ENCODE measurements at regions not wholly inside any gene's neighbourhood (a gene's known extent, or its start where the extent isn't known, plus 50 kb on each side); places are given as distances from the start of the nearest gene placed in this dataset.

GRCh38 chr20:51249781-51250180 is 226.9 kb upstream of the KCNG1 start:
- H3K9me2 ChIP-seq (replicated peaks; ENCODE audit: insufficient read depth, low read length): no peaks in the 10 kb centered on the region
- no peak overlapping the region for H3K4me3 ChIP-seq (ENCODE audit: low read length)
- no peaks in the 10 kb centered on the region for H3F3A ChIP-seq (ENCODE audit: insufficient read depth, low read length)
- no peak overlapping the region for H3K4me2 ChIP-seq (ENCODE audit: low read depth, low read length)
- H3K79me2 ChIP-seq (ENCODE audit: low read length): no peaks in the 10 kb centered on the region
- H3K9me3 ChIP-seq (replicated peaks; ENCODE audit: insufficient read depth, low read length): no peaks in the 10 kb centered on the region
- no peak overlapping the region for H2AFZ ChIP-seq (ENCODE audit: low read length)
- no peaks in the 10 kb centered on the region for H4K20me1 ChIP-seq (ENCODE audit: insufficient read depth, low read length)
- DNase-seq: no peak
- no peak overlapping the region for H3K27ac ChIP-seq (ENCODE audit: low read length)
- TF ChIP-seq EZH2phosphoT487 (IDR thresholded peaks at IDR 0.05; ENCODE audit: low read length): no peak
- no peak for TF ChIP-seq CTCF (IDR thresholded peaks at IDR 0.05; ENCODE audit: low read length)
- no peak for TF ChIP-seq EZH2 (optimal IDR thresholded peaks at IDR 0.05; ENCODE audit: low read depth, low read length)
- no peak overlapping the region for H3K9ac ChIP-seq (ENCODE audit: low read length)
- no peaks in the 10 kb centered on the region for H3K36me3 ChIP-seq (replicated peaks; ENCODE audit: insufficient read depth, low read length)
- H3K27me3 ChIP-seq (replicated peaks; ENCODE audit: insufficient read depth, low read length): no peaks in the 10 kb centered on the region
- H3K4me1 ChIP-seq (ENCODE audit: low read length): no peaks in the 10 kb centered on the region

- H3K9ac ChIP-seq (ENCODE audit: low read length): no peak overlapping the region
- no peaks in the 10 kb centered on the region for H3K27me3 ChIP-seq (replicated peaks; ENCODE audit: insufficient read depth, low read length)
- H4K20me1 ChIP-seq (ENCODE audit: insufficient read depth, low read length): no peaks in the 10 kb centered on the region
- no peak overlapping the region for H3K27ac ChIP-seq (ENCODE audit: low read length)
- no peak overlapping the region for H2AFZ ChIP-seq (ENCODE audit: low read length)
- H3K9me2 ChIP-seq (replicated peaks; ENCODE audit: insufficient read depth, low read length): no peaks in the 10 kb centered on the region
- H3K9me3 ChIP-seq (replicated peaks; ENCODE audit: insufficient read depth, low read length): no peaks in the 10 kb centered on the region
- TF ChIP-seq EZH2 (optimal IDR thresholded peaks at IDR 0.05; ENCODE audit: low read depth, low read length) (no peak), CTCF (IDR thresholded peaks at IDR 0.05; ENCODE audit: low read length) (no peak)
- no peak overlapping the region for H3K4me3 ChIP-seq (ENCODE audit: low read length)
- H3K4me1 ChIP-seq (ENCODE audit: low read length): no peaks in the 10 kb centered on the region
- H3F3A ChIP-seq (ENCODE audit: insufficient read depth, low read length): no peaks in the 10 kb centered on the region
- no peaks in the 10 kb centered on the region for H3K36me3 ChIP-seq (replicated peaks; ENCODE audit: insufficient read depth, low read length)
- H3K4me2 ChIP-seq (ENCODE audit: low read depth, low read length): no peak overlapping the region
- no peak for DNase-seq
- H3K79me2 ChIP-seq (ENCODE audit: low read length): no peaks in the 10 kb centered on the region
Observed at GRCh38 chr20:51249215-51249614, 226.3 kb upstream of the KCNG1 start.

GRCh38 chr20:51244466-51244865 is 221.6 kb upstream of the KCNG1 start:
- H3K27me3 ChIP-seq (replicated peaks; ENCODE audit: insufficient read depth, low read length): no peaks in the 10 kb centered on the region
- H3K36me3 ChIP-seq (replicated peaks; ENCODE audit: insufficient read depth, low read length): no peaks in the 10 kb centered on the region
- no peaks in the 10 kb centered on the region for H3K4me1 ChIP-seq (ENCODE audit: low read length)
- no peak overlapping the region for H3K27ac ChIP-seq (ENCODE audit: low read length)
- no peak overlapping the region for H2AFZ ChIP-seq (ENCODE audit: low read length)
- H3K4me3 ChIP-seq (ENCODE audit: low read length): no peak overlapping the region
- DNase-seq: no peak
- no peaks in the 10 kb centered on the region for H4K20me1 ChIP-seq (ENCODE audit: insufficient read depth, low read length)
- no peaks in the 10 kb centered on the region for H3K9me2 ChIP-seq (replicated peaks; ENCODE audit: insufficient read depth, low read length)
- H3F3A ChIP-seq (ENCODE audit: insufficient read depth, low read length): no peaks in the 10 kb centered on the region
- H3K79me2 ChIP-seq (ENCODE audit: low read length): no peaks in the 10 kb centered on the region
- no peak overlapping the region for H3K9ac ChIP-seq (ENCODE audit: low read length)
- H3K9me3 ChIP-seq (replicated peaks; ENCODE audit: insufficient read depth, low read length): no peaks in the 10 kb centered on the region
- TF ChIP-seq EZH2phosphoT487 (IDR thresholded peaks at IDR 0.05; ENCODE audit: low read length) (no peak), CTCF (IDR thresholded peaks at IDR 0.05; ENCODE audit: low read length) (no peak), EZH2 (optimal IDR thresholded peaks at IDR 0.05; ENCODE audit: low read depth, low read length) (no peak)
- H3K4me2 ChIP-seq (ENCODE audit: low read depth, low read length): no peak overlapping the region
